Amygdala (tissue), 56 donors: ENCODE measurements at regions not wholly inside any gene's neighbourhood (a gene's known extent, or its start where the extent isn't known, plus 50 kb on each side); places are given as distances from the start of the nearest gene placed in this dataset.
A peak's percentile ranks its signal among the peaks of the same experiment; 100 is the strongest.

Source experiments
- DNase-seq, 56 donors: peaks; one replicate each; lab custom pipeline; 2025; lab: John Stamatoyannopoulos, UW

GRCh38 chr6:14062345-14063029 is 55.1 kb upstream of the CD83 start:
- no peak for DNase-seq

- DNase-seq = no peak
Observed at GRCh38 chr6:14063756-14064155, 53.8 kb upstream of the CD83 start.

GRCh38 chr6:14065350-14065749 is 52.2 kb upstream of the CD83 start:
- no peak for DNase-seq

GRCh38 chr6:14066782-14067406 is 50.7 kb upstream of the CD83 start:
- peak in 7 of 56 donors; percentile 4 to 27 (median 7) for DNase-seq

GRCh38 chr6:14067656-14068055 is 49.9 kb upstream of the CD83 start:
- DNase-seq = no peak
